WERI-Rb-1 (cell line): ENCODE measurements at regions not wholly inside any gene's neighbourhood (a gene's known extent, or its start where the extent isn't known, plus 50 kb on each side); places are given as distances from the start of the nearest gene placed in this dataset.

ENCODE experiments used
- DNase-seq: peaks from one replicate; pipeline ENCODE4 v3.0.0-alpha.2; 2020
- H3K27ac ChIP-seq: fragments of 250-450 bp; sonication (Bioruptor Pico); 2 replicates; pipeline ENCODE4 v1.5.1; 2020; ENCODE audit warnings: mild to moderate bottlenecking, moderate library complexity
- H3K27me3 ChIP-seq: fragments of 250-450 bp; sonication (Bioruptor Pico); 2 replicates; pipeline ENCODE4 v1.5.1; 2021; ENCODE audit warnings: mild to moderate bottlenecking, low read depth, moderate library complexity; ENCODE audit not compliant: insufficient read depth, severe bottlenecking
- H3K36me3 ChIP-seq: fragments of 250-450 bp; sonication (Bioruptor Pico); 2 replicates; pipeline ENCODE4 v1.5.1; 2020; ENCODE audit warnings: mild to moderate bottlenecking, moderate library complexity
- H3K4me3 ChIP-seq: 2 replicates; pipeline ENCODE4 v1.5.1; 2011; ENCODE audit warnings: low read depth, mild to moderate bottlenecking, control low read depth, low read length
- H3K9me3 ChIP-seq: fragments of 250-450 bp; sonication (Bioruptor Pico); 2 replicates; pipeline ENCODE4 v1.5.1; 2021; ENCODE audit warnings: mild to moderate bottlenecking, moderate library complexity; ENCODE audit not compliant: severe bottlenecking
- CTCF ChIP-seq: IDR thresholded peaks from 2 replicates; pipeline ENCODE4 v1.5.1; 2011; ENCODE audit warnings: low read depth, mild to moderate bottlenecking, control low read depth, inconsistent platforms, low read length

GRCh38 chr1:201594575-201595245, 55.8 kb downstream of the NAV1 start:
- no peak overlapping the region for H3K4me3 ChIP-seq
- TF ChIP-seq CTCF = no peak
- H3K27ac ChIP-seq = no peak overlapping the region
- H3K9me3 ChIP-seq = no peaks in the 10 kb centered on the region
- no peaks in the 10 kb centered on the region for H3K36me3 ChIP-seq
- DNase-seq = no peak
- H3K27me3 ChIP-seq = no peaks in the 10 kb centered on the region

- H3K27ac ChIP-seq = no peak overlapping the region
Observed at GRCh38 chr1:201595381-201595780, 56.5 kb downstream of the NAV1 start.

GRCh38 chr1:201596101-201596868, 57.4 kb downstream of the NAV1 start:
- H3K27me3 ChIP-seq = no peaks in the 10 kb centered on the region
- H3K27ac ChIP-seq = no peak overlapping the region

More at GRCh38 chr1:201595381-201595780, 56.5 kb downstream of the NAV1 start:
- Histone ChIP-seq H3K9me3 (no peaks in the 10 kb centered on the region), H3K27me3 (no peaks in the 10 kb centered on the region), H3K36me3 (no peaks in the 10 kb centered on the region), H3K4me3 (no peak overlapping the region)
- TF ChIP-seq CTCF = no peak
- no peak for DNase-seq

GRCh38 chr1:201597551-201598230, 58.8 kb downstream of the NAV1 start:
- H3K27ac ChIP-seq = peak overlapping the region; percentile 31
- peak; percentile 58 for DNase-seq
- H3K9me3 ChIP-seq = no peaks in the 10 kb centered on the region
- no peak for TF ChIP-seq CTCF
- no peak overlapping the region for H3K4me3 ChIP-seq
- H3K27me3 ChIP-seq = no peaks in the 10 kb centered on the region
- no peaks in the 10 kb centered on the region for H3K36me3 ChIP-seq

More at GRCh38 chr1:201596101-201596868, 57.4 kb downstream of the NAV1 start:
- H3K4me3 ChIP-seq = no peak overlapping the region
- H3K9me3 ChIP-seq = no peaks in the 10 kb centered on the region
- H3K36me3 ChIP-seq = no peaks in the 10 kb centered on the region
- no peak for DNase-seq
- no peak for TF ChIP-seq CTCF

GRCh38 chr1:201598396-201598795, 59.5 kb downstream of the NAV1 start:
- TF ChIP-seq CTCF = no peak
- H3K9me3 ChIP-seq = no peaks in the 10 kb centered on the region
- no peaks in the 10 kb centered on the region for H3K27me3 ChIP-seq
- DNase-seq = no peak
- no peak overlapping the region for H3K4me3 ChIP-seq
- no peak overlapping the region for H3K27ac ChIP-seq
- no peaks in the 10 kb centered on the region for H3K36me3 ChIP-seq
